Thymus (tissue), 11 donors: ENCODE measurements at regions not wholly inside any gene's neighbourhood (a gene's known extent, or its start where the extent isn't known, plus 50 kb on each side); places are given as distances from the start of the nearest gene placed in this dataset.

ENCODE experiments used
- DNase-seq, 9 donors: peaks; one replicate each; pipeline ENCODE4 v3.0.0-alpha.2; 2013; ENCODE audit warnings: low spot score in 9 of 9, low read depth in 6 of 9, missing footprints in 1 of 9
- H3K27ac ChIP-seq, 2 donors: one replicate each; pipeline ENCODE4 v1.5.1; 2013; ENCODE audit warnings: control low read depth in 1 of 2, low read depth in 1 of 2, low read length in 1 of 2, mild to moderate bottlenecking in 1 of 2, moderate library complexity in 1 of 2
- H3K27me3 ChIP-seq, 2 donors: one replicate each; pipeline ENCODE4 v1.5.1; 2013; ENCODE audit warnings: low read length in 1 of 2; ENCODE audit not compliant: control insufficient read depth in 2 of 2, insufficient read depth in 1 of 2
- H3K36me3 ChIP-seq, 2 donors: one replicate each; pipeline ENCODE4 v1.5.1; 2013; ENCODE audit warnings: low read length in 1 of 2, mild to moderate bottlenecking in 1 of 2, moderate library complexity in 1 of 2; ENCODE audit not compliant: control insufficient read depth in 2 of 2, insufficient read depth in 2 of 2
- H3K4me1 ChIP-seq, 2 donors: one replicate each; pipeline ENCODE4 v1.5.1; 2013; ENCODE audit warnings: low read length in 2 of 2; ENCODE audit not compliant: control insufficient read depth in 2 of 2, insufficient read depth in 2 of 2
- H3K4me3 ChIP-seq, 2 donors: one replicate each; pipeline ENCODE4 v1.5.1; 2013; ENCODE audit warnings: low read length in 2 of 2, control low read depth in 1 of 2, mild to moderate bottlenecking in 1 of 2
- H3K9me3 ChIP-seq, 2 donors: one replicate each; pipeline ENCODE4 v1.5.1; 2013; ENCODE audit warnings: low read length in 1 of 2, mild to moderate bottlenecking in 1 of 2; ENCODE audit not compliant: control insufficient read depth in 2 of 2, insufficient read depth in 1 of 2
- whole genome bisulfite sequencing: extraction: QIAGEN DNeasy Blood & Tissue Kit; methylation state at CpG from one replicate; pipeline ENCODE4 v1.1.7; 2013; 5-methylcytosine and 5-hydroxymethylcytosine counted together
- donor health status: healthy.

DNA sequence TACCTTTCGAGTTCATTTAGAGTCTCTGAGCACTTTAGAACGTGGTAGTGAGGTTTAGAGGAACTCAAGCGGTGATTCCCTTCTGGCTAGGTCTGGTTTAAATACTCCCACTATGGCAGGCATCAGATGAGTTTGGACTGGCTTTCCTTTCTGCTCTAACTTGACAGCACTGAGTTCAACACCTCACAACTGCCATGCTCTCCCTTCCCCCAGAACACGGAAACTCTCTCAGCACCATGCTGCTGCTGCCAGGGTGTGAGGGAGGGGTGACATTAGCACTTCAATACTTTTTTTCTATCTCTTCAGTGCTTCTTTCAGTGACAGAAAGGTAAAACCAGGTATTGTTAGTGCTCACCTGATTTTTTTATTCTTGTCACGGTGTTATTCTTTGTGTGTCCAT lies 234.5 kb upstream of the AGTR2 start:
- 77% methylated on average over 5 of the region's 5 CpGs for WGBS
- no peak for DNase-seq
- H3K27me3 ChIP-seq, result peaks cover 0 to 2% of the 10 kb centered on the region in 2 donors
- no peaks in the 10 kb centered on the region for H3K4me1 ChIP-seq
- no peaks in the 10 kb centered on the region for H3K9me3 ChIP-seq
- no peaks in the 10 kb centered on the region for H3K36me3 ChIP-seq
- H3K4me3 ChIP-seq, result no peak overlapping the region
- H3K27ac ChIP-seq, result no peak overlapping the region

DNA sequence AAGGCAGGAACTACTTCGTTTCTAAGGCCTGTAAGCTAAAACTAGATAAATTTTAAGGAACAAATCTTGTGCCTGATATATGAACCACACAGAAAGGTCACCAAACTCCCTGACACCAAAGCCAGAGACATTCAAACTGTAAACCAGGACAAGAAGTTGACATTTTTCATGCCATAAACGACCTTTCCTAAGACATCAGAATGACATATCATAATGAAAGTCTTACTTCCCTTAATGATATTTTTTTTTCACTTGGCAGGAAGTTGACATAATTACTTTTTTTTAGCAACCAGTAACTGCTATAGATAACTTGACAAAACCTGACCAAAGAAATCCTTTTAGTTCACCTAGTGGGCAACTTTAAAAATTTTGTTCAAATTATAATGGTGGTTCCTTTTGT lies 231.5 kb upstream of the AGTR2 start:
- Histone ChIP-seq H3K36me3 (no peaks in the 10 kb centered on the region), H3K9me3 (no peaks in the 10 kb centered on the region), H3K4me3 (no peak overlapping the region), H3K27me3 (peaks cover 0 to 2% of the 10 kb centered on the region in 2 donors), H3K27ac (no peak overlapping the region), H3K4me1 (no peaks in the 10 kb centered on the region)
- WGBS, result 48% methylated on average over 2 of the region's 2 CpGs
- no peak for DNase-seq

DNA sequence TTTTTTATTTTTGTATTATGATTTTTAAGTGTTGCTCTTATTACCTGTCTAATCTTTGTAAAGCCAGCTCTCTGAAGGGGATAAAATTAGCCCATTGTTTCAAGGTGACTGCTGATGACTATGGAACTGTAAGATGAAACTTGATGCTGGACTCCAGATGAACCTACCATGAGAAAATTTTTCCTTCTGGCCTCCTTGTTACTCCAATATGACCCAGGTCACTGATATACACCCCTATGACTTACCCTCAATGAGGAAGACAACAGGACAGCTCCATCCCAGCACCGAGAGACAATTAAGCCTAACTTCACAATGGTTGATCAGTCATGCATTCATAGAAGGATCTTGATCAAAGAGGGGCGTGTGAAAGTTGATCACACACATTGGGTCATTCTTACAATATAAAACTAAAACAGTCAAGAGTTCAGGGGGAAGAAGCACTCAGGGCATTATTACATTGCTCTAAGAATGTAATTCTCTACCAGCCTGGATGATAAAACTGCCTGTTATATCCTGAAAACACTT lies 230.8 kb upstream of the AGTR2 start:
- H3K27me3 ChIP-seq, result peaks cover 0 to 2% of the 10 kb centered on the region in 2 donors
- H3K4me1 ChIP-seq, result no peaks in the 10 kb centered on the region
- no peak for DNase-seq
- H3K4me3 ChIP-seq, result no peak overlapping the region
- no peaks in the 10 kb centered on the region for H3K9me3 ChIP-seq
- no peaks in the 10 kb centered on the region for H3K36me3 ChIP-seq
- H3K27ac ChIP-seq, result no peak overlapping the region
- 97% methylated on average over 2 of the region's 2 CpGs for WGBS

DNA sequence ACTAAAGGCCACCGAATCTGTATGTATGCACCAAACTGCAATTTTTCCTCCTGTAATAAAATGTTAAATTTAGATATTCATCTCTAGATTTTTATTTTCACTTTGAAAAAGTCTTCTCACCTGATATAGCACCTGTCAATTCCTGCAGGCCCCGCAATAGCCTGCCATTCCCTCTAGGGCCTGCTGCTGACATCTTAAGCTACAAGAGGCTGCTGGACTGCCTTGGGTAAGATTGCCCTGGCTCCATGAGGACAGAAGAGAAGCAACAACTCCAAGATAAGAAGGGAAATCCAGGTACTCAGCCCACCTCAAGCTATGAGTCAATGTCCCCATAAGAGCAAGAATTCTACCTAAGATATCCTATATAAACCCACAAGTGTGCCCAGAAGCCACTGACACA lies 230.2 kb upstream of the AGTR2 start:
- WGBS, result 97% methylated on average over 2 of the region's 2 CpGs
- DNase-seq, result no peak

DNA sequence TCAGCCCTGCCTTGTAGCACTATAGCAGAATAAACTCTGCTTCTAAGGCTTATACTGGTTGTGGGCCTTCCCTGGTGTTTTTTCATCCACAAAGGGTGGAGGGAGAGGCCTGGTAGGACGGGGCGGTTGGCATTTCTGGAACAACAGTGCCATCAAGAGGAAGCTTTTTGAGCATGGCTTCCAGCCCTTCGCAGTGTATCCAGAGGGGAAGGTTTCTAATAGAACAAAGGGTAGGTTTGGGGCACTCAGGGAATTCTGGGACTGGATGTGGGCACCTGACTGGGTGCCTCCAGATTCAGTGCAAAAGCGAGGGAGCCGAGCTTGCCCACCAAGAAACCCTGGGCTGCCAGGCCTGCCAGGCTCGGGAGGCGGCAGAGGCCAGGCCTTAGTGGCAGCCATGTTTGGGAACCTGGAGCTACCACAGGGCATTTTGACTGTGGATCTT lies 229.6 kb upstream of the AGTR2 start:
- no peaks in the 10 kb centered on the region for H3K4me1 ChIP-seq
- peak in 6 of 9 donors; percentile 7 to 93 (median 67) for DNase-seq

More for the DNA sequence above, 230.2 kb upstream of the AGTR2 start:
- Histone ChIP-seq H3K9me3 (no peaks in the 10 kb centered on the region), H3K4me3 (no peak overlapping the region), H3K27ac (no peak overlapping the region), H3K36me3 (no peaks in the 10 kb centered on the region), H3K27me3 (peaks cover 0 to 1% of the 10 kb centered on the region in 2 donors), H3K4me1 (no peaks in the 10 kb centered on the region)

DNA sequence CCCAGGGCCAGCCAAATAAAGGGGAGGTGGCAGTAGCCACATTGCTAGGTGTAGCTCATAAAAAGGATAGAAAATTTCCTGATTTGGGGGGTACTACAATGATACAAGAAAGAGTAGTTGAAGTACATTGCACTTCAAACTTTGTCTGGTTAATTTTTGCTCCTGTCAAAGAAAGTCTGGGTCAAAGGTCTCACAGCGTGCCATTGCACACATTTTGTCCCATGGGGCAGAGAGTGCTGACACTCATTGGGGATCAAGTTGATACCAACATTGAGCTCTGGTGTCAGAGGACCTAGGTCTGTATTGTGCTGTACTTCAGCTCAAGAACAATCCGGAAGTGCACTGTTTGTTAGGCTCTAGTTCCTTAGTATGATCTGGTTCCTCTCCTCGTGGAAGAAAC lies 229.2 kb upstream of the AGTR2 start:
- peaks cover 0 to 4% of the 10 kb centered on the region in 2 donors for H3K9me3 ChIP-seq
- no peaks in the 10 kb centered on the region for H3K4me1 ChIP-seq
- no peak overlapping the region for H3K27ac ChIP-seq
- H3K36me3 ChIP-seq, result no peaks in the 10 kb centered on the region
- no peak overlapping the region for H3K4me3 ChIP-seq
- DNase-seq, result no peak
- WGBS, result 92% methylated on average over 3 of the region's 3 CpGs
- H3K27me3 ChIP-seq, result peaks cover 0 to 3% of the 10 kb centered on the region in 2 donors

More for the DNA sequence above, 229.6 kb upstream of the AGTR2 start:
- Histone ChIP-seq H3K27me3 (peaks cover 0 to under 1% of the 10 kb centered on the region in 2 donors), H3K4me3 (no peak overlapping the region), H3K9me3 (peaks cover 0 to under 1% of the 10 kb centered on the region in 2 donors), H3K36me3 (no peaks in the 10 kb centered on the region), H3K27ac (no peak overlapping the region)
- WGBS, result 91% methylated on average over 7 of the region's 7 CpGs

DNA sequence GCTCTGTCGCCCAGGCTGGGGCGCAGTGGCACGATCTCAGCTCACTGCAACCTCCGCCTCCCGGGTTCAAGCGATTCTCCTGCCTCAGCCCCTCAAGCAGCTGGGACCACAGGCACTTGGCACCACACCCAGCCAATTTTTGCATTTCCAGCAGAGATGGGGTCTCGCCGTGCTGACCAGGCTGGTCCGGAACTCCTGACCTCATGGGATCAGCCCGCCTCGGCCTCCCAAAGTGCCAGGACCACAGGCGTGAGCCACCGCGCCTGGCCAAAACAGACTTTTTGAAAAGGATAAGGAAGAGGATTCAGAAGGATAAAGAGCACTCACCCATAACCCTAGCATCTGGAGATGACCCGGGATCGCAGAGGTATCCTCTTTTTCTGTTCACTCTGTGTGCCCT lies 224.5 kb upstream of the AGTR2 start:
- Histone ChIP-seq H3K4me3 (no peak overlapping the region), H3K4me1 (peaks cover 0 to 11% of the 10 kb centered on the region in 2 donors), H3K27me3 (peaks cover 0 to 8% of the 10 kb centered on the region in 2 donors), H3K9me3 (peaks cover 0 to 4% of the 10 kb centered on the region in 2 donors), H3K27ac (no peak overlapping the region), H3K36me3 (no peaks in the 10 kb centered on the region)
- DNase-seq, result no peak
- 98% methylated on average over 16 of the region's 16 CpGs for WGBS

DNA sequence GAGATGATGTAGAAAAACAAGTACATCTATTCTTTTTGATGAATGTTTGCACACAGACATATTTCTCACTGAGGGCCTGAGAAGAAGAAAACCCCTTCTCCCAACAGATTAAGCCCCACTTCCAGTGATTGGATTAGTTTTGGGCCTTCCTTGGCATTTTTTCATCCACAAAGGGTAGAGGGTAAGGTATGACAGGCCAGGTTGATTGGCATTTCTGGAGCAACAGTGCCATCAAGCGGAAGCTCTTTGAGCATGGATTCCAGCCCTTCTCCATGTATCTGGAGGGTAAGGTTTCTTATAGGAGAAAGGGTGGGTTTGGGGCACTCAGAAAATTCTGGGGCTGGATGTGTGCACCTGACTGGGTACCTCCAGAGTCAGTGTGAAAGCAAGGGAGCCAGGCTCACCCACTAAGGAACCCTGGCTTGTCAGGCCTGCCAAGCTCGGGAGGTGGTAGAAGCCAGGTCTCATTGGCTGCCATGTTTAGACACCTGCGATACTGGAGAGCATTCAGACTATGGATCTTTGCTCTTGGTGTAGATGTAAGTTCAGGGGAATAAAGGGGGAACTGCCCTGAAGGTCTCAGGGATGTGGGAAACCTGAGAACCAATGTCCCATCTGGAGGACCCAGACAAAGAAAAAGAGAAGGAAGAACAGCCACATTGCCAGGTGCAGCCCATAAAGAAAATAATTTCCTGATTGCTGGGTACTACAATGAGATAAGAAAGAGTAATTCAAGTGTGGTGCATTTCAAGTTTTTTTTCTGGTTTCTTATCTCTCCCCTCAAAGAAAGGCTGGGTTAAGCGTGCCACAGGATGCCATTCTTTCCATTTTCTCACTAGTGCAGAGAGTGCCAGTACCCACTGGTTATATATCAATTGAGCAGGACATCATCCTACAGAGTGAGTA lies 222.3 kb upstream of the AGTR2 start:
- no peak overlapping the region for H3K4me3 ChIP-seq
- peaks cover 0 to 8% of the 10 kb centered on the region in 2 donors for H3K27me3 ChIP-seq
- 73% methylated on average over 4 of the region's 4 CpGs for WGBS
- no peaks in the 10 kb centered on the region for H3K36me3 ChIP-seq
- peak in 2 of 9 donors; percentile 55 to 76 for DNase-seq
- no peak overlapping the region for H3K27ac ChIP-seq
- H3K4me1 ChIP-seq, result peaks cover 0 to 11% of the 10 kb centered on the region in 2 donors
- peaks cover 0 to 15% of the 10 kb centered on the region in 2 donors for H3K9me3 ChIP-seq
